Tibial nerve (tissue), 4 donors: ENCODE measurements at regions not wholly inside any gene's neighbourhood (a gene's known extent, or its start where the extent isn't known, plus 50 kb on each side); places are given as distances from the start of the nearest gene placed in this dataset.

Experiments used
- DNase-seq, 2 donors: peaks; one replicate each; pipeline ENCODE4 v3.0.0-alpha.2; 2019; ENCODE audit warnings: low spot score in 2 of 2
- H3K27ac ChIP-seq, 4 donors: fragments of 200-600 bp; sonication (generic) in 3 of 4; one replicate each; pipeline ENCODE4 v1.5.1; 2017 to 2019; ENCODE audit warnings: mild to moderate bottlenecking in 1 of 4
- H3K27me3 ChIP-seq, 2 donors: fragments of 200-600 bp; sonication (generic) in 1 of 2; one replicate each; pipeline versions ENCODE4 v1.5.1 to v1.6.0; 2017 to 2019
- H3K36me3 ChIP-seq, 3 donors: fragments of 200-600 bp; sonication (generic); one replicate each; pipeline ENCODE4 v1.5.1; 2018 to 2019
- H3K4me1 ChIP-seq, 4 donors: fragments of 200-600 bp; sonication (generic) in 3 of 4; one replicate each; pipeline ENCODE4 v1.5.1; 2017 to 2019
- H3K4me3 ChIP-seq, 4 donors: fragments of 200-600 bp; sonication (generic) in 3 of 4; one replicate each; pipeline ENCODE4 v1.5.1; 2017 to 2019; ENCODE audit warnings: mild to moderate bottlenecking in 1 of 4, moderate library complexity in 1 of 4
- H3K9me3 ChIP-seq, 4 donors: fragments of 200-600 bp; sonication (generic) in 3 of 4; one replicate each; pipeline ENCODE4 v1.5.1; 2017 to 2019
- EP300 ChIP-seq, 2 donors: sonication (generic); formaldehyde crosslinking; IDR thresholded peaks; one replicate each; pipeline ENCODE4 v1.6.1; 2017; ENCODE audit warnings: antibody characterized with exemption in 2 of 2, mild to moderate bottlenecking in 1 of 2
- POLR2A ChIP-seq, 2 donors: fragments of 450-650 bp; IDR thresholded peaks; one replicate each; pipeline ENCODE4 v1.6.1; 2017; ENCODE audit warnings: antibody characterized with exemption in 2 of 2, mild to moderate bottlenecking in 2 of 2, moderate library complexity in 2 of 2
- WGBS, 2 donors: methylation state at CpG; one replicate each; pipeline ENCODE4 v1.1.5; 2018; 5-methylcytosine and 5-hydroxymethylcytosine counted together
- TF ChIP-seq, protein P1 (sequence below), 5 experiments: fragments of 200-600 bp in 3 of 5; fragments of 450-650 bp in 2 of 5; sonication (generic) in 3 of 5; IDR thresholded peaks; one replicate each; pipeline ENCODE4 v1.5.1; 2016 to 2019; ENCODE audit warnings: antibody characterized with exemption in 5 of 5, mild to moderate bottlenecking in 3 of 5, moderate library complexity in 2 of 5

DNA sequence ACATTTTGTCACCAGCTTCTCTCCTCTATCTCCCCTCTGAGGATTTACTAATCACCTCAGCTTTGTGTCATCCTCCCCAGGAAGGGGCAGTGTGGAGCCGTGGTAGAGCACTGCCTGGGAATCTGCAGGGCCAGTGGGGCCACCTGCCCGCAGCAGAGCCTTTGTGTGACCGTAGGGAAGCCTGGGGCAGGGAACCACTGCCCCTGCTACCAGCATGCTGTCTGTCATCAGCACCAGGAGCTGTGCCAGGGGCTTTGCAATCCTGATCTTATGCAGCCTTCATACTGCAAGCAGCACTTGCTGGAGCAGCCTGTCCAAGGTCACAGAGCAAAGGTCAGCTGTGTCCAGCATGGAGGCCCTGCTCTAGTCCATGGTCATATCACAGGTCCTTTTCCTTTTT is 170.2 kb upstream of the IL12A start:
- WGBS, 2 donors, result 50 to 56% methylated on average over 3 of the region's 3 CpGs
- Histone ChIP-seq H3K4me3 (no peak overlapping the region), H3K27me3 (no peaks in the 10 kb centered on the region), H3K27ac (no peak overlapping the region), H3K4me1 (peaks cover 0 to 8% (median 0%) of the 10 kb centered on the region in 4 donors), H3K36me3 (no peaks in the 10 kb centered on the region), H3K9me3 (no peaks in the 10 kb centered on the region)
- TF ChIP-seq POLR2A (IDR thresholded peaks at IDR 0.05) (no peak), EP300 (IDR thresholded peaks at IDR 0.05) (no peak)
- TF ChIP-seq, protein P1, sequence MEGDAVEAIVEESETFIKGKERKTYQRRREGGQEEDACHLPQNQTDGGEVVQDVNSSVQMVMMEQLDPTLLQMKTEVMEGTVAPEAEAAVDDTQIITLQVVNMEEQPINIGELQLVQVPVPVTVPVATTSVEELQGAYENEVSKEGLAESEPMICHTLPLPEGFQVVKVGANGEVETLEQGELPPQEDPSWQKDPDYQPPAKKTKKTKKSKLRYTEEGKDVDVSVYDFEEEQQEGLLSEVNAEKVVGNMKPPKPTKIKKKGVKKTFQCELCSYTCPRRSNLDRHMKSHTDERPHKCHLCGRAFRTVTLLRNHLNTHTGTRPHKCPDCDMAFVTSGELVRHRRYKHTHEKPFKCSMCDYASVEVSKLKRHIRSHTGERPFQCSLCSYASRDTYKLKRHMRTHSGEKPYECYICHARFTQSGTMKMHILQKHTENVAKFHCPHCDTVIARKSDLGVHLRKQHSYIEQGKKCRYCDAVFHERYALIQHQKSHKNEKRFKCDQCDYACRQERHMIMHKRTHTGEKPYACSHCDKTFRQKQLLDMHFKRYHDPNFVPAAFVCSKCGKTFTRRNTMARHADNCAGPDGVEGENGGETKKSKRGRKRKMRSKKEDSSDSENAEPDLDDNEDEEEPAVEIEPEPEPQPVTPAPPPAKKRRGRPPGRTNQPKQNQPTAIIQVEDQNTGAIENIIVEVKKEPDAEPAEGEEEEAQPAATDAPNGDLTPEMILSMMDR (IDR thresholded peaks at IDR 0.05), result no peak
- DNase-seq, result no peak

DNA sequence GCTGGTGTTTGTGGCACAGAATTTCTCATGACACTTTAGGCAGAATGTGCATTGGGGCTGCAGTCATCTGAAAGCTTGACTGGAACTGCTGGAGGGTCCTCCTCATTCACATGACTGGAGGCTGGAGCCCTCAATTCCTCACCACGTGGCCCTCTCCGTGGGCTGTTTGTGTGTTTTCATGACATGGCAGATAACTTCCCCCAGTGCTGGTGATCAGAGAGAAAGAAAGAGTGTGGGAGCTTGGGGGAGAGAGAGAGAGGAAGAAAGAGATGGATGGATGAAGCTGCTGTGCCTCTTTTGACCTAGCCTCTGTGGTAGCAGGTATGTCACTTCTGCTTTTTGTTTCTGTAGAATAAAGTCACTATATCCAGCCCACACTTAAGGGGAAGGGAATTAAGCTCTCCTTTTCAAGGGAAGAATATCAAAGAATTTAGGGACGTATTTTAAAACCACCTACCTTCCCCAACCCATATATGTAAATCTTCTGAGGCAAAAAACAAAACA is 169.6 kb upstream of the IL12A start:
- H3K4me1 ChIP-seq, result peaks cover 0 to 5% (median 0%) of the 10 kb centered on the region in 4 donors
- TF ChIP-seq, protein P1 (IDR thresholded peaks at IDR 0.05), result no peak
- TF ChIP-seq POLR2A (IDR thresholded peaks at IDR 0.05), result no peak
- TF ChIP-seq EP300 (IDR thresholded peaks at IDR 0.05), result no peak
- H3K9me3 ChIP-seq, result no peaks in the 10 kb centered on the region
- 48 to 60% methylated on average over 3 of the region's 3 CpGs for WGBS, 2 donors
- H3K27me3 ChIP-seq, result no peaks in the 10 kb centered on the region
- no peak for DNase-seq
- H3K36me3 ChIP-seq, result no peaks in the 10 kb centered on the region
- no peak overlapping the region for H3K27ac ChIP-seq
- H3K4me3 ChIP-seq, result no peak overlapping the region

DNA sequence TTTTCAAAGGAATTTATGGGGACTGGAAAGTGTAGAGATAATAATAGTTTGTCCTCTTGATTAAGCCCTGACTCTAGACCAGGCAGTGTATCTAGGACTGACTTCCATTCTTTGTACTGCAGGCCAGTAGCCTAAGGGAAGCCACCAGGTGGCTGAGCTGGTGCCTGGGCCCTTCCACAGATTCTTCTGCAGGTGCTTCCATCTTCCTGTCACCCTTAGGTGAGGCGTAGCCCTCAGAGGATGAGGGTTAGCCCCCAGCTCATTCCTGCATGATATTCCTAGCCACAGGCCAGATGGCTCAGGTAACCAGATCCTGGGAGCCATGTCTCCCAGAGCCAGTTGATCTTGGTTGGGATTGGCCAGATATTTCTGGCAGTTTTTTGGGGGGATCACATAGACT is 169.0 kb upstream of the IL12A start:
- Histone ChIP-seq H3K27ac (no peak overlapping the region), H3K9me3 (no peaks in the 10 kb centered on the region), H3K4me3 (no peak overlapping the region), H3K4me1 (no peaks in the 10 kb centered on the region), H3K36me3 (no peaks in the 10 kb centered on the region), H3K27me3 (no peaks in the 10 kb centered on the region)
- TF ChIP-seq EP300 (IDR thresholded peaks at IDR 0.05) (no peak), POLR2A (IDR thresholded peaks at IDR 0.05) (no peak)
- TF ChIP-seq, protein P1 (IDR thresholded peaks at IDR 0.05), result no peak
- WGBS, 2 donors, result 90 to 93% methylated on average over 1 of the region's 1 CpG
- DNase-seq, result no peak

DNA sequence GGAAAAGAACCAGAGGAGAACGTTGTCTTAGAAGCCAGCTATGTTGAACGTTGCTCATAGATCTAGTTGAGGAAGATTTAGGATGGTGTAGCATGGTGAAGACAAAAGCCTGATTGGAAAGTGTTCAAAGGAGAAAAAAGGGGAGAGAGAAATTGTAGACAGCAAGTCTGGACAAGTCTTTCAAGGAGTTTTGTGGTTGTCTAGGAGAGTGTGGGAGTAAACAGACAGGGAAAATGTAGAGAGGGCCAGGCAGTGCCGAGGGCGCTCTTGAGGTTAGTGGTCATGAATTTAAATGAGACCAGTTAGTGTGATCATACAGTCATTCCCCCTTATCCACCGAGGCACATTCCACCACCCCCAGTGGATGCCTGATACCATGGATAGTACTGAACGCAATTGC is 167.5 kb upstream of the IL12A start:
- no peaks in the 10 kb centered on the region for H3K9me3 ChIP-seq
- H3K36me3 ChIP-seq, result no peaks in the 10 kb centered on the region
- no peak overlapping the region for H3K4me3 ChIP-seq
- 78 to 81% methylated on average over 6 of the region's 6 CpGs for WGBS, 2 donors
- DNase-seq, result no peak
- H3K27me3 ChIP-seq, result no peaks in the 10 kb centered on the region
- H3K4me1 ChIP-seq, result no peaks in the 10 kb centered on the region
- H3K27ac ChIP-seq, result no peak overlapping the region
- TF ChIP-seq POLR2A (IDR thresholded peaks at IDR 0.05) (no peak), EP300 (IDR thresholded peaks at IDR 0.05) (no peak)
- TF ChIP-seq, protein P1 (IDR thresholded peaks at IDR 0.05), result no peak

DNA sequence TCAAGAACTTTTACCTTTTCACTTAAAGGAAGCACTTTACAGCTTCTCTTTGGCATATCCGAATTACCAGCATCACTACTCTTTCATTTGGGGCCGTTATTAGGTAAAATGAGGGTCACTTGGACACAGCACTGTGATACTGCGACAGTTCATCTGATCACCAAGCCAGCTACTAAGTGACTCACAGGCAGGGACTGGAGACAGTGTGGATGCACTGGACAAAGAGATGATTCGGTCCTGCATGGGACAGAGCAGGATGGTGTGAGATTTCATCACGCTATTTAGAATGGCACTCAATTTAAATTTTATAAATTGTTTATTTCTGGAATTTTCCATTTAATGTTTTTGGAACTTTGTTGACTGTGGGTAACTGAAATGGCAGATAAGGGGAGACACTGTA is 166.9 kb upstream of the IL12A start:
- Histone ChIP-seq H3K36me3 (no peaks in the 10 kb centered on the region), H3K9me3 (no peaks in the 10 kb centered on the region), H3K27ac (no peak overlapping the region), H3K4me3 (no peak overlapping the region), H3K27me3 (no peaks in the 10 kb centered on the region), H3K4me1 (no peaks in the 10 kb centered on the region)
- TF ChIP-seq, protein P1 (IDR thresholded peaks at IDR 0.05), result no peak
- no peak for TF ChIP-seq POLR2A (IDR thresholded peaks at IDR 0.05)
- TF ChIP-seq EP300 (IDR thresholded peaks at IDR 0.05), result no peak
- DNase-seq, result no peak
- WGBS, 2 donors, result 89 to 95% methylated on average over 5 of the region's 5 CpGs
